AG09319 (cell line): ENCODE measurements at regions not wholly inside any gene's neighbourhood (a gene's known extent, or its start where the extent isn't known, plus 50 kb on each side); places are given as distances from the start of the nearest gene placed in this dataset.

Source experiments
- DNase-seq: peaks from one replicate; pipeline ENCODE4 v3.0.0-alpha.2; 2010; ENCODE audit warnings: low read depth; ENCODE audit errors: extremely low read depth
- TF ChIP-seq, protein P1 (sequence below): IDR thresholded peaks from 2 replicates; pipeline ENCODE4 v1.5.1; 2011; ENCODE audit warnings: low read depth, mild to moderate bottlenecking, inconsistent platforms, low read length, moderate library complexity

DNA sequence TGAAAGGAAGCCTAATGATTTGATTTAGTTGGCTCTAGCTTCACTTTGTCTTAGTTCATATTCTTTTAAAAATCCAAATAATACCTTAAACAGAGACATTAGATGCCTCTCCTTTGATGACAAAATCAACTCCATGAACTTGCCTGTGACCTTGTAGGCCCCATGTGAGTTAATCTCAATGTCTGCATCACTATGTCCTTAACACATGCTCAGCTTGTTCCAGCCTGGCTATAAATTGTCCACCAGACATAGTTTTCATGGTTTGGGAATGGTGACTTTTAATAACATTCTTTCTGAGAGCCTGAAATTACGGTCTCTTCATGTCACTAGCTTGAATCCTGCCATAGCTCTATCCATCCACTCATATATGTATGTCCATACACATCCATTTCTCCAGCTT lies 656.3 kb upstream of the IGFBP3 start:
- TF ChIP-seq, protein P1, sequence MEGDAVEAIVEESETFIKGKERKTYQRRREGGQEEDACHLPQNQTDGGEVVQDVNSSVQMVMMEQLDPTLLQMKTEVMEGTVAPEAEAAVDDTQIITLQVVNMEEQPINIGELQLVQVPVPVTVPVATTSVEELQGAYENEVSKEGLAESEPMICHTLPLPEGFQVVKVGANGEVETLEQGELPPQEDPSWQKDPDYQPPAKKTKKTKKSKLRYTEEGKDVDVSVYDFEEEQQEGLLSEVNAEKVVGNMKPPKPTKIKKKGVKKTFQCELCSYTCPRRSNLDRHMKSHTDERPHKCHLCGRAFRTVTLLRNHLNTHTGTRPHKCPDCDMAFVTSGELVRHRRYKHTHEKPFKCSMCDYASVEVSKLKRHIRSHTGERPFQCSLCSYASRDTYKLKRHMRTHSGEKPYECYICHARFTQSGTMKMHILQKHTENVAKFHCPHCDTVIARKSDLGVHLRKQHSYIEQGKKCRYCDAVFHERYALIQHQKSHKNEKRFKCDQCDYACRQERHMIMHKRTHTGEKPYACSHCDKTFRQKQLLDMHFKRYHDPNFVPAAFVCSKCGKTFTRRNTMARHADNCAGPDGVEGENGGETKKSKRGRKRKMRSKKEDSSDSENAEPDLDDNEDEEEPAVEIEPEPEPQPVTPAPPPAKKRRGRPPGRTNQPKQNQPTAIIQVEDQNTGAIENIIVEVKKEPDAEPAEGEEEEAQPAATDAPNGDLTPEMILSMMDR: no peak
- no peak for DNase-seq

DNA sequence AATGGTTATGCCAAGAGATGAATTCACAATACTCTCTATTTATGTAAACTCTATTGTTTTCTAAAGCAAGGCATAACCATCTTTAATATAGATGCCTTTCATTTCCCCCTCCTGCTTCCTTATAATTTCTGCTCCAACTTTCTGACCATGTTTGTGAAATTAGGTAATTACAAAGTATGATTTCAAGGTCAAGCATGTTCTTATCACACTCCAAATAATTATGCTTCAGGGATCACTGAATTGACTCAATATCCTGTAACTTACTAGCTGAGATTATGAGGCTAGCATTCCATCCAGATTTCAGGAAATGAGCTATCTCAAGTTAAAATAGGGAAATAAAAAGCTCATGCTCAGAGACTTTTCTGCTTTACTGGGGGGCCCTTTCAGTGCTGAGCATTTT lies 655.9 kb upstream of the IGFBP3 start:
- TF ChIP-seq, protein P1: no peak
- peak; percentile 60 for DNase-seq

GRCh38 chr7:46572691-46573090 lies 651.6 kb upstream of the IGFBP3 start:
- DNase-seq: no peak
- TF ChIP-seq, protein P1: no peak

DNA sequence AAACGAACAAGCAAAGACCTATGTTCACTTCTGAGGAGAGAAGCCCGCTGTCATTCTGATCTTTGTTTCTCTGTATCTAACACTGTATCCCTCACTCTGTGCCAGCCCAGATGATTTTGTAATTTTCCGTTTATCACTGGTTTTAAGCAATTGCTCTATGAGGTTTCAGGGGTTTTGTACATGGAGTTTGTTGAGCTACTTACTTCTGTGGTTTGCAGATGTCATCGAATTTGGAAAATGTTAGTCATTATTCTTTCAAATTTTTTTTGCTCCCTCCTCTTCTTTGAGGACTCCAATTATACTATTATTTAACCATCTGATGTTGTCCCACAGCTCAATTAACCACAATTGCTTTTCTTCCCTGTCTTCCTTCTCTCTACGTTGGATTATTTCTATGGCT lies 650.9 kb upstream of the IGFBP3 start:
- DNase-seq: no peak
- TF ChIP-seq, protein P1: no peak

GRCh38 chr7:46569133-46569465 lies 648.0 kb upstream of the IGFBP3 start:
- TF ChIP-seq, protein P1: no peak
- no peak for DNase-seq

DNA sequence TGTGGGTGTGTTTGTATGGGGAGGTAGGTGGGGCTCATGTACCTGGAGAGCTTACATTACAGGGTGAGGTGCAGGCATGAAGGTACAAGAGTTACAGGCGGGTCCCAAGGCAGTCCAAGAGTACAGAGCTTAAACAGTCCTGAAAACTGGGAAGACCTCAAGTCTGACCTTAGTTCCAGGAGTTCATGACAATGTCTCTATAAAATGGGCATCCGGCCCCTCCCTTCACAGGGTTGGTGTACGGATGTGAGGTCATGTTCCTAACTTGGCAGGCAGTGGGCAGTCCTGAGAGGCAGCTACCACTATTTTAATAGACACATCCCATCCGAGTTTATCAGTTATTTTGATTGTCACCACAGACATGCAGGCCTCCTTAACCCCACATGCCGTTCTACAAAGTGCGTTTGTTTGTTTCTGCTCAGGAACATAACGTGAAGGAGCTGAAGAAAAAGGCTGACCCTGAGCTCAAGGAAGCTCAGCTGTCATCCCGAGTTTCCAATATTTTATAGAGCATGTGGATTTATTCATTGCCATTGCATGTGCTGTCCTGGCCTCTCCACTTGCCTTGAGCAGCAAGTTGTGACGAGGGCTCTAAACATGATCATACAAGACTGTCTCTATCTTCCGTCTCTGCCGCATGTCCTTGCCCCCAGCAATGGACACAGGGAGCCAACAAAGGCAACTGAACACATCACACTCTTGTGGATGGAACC lies 647.5 kb upstream of the IGFBP3 start:
- no peak for DNase-seq
- TF ChIP-seq, protein P1: no peak

DNA sequence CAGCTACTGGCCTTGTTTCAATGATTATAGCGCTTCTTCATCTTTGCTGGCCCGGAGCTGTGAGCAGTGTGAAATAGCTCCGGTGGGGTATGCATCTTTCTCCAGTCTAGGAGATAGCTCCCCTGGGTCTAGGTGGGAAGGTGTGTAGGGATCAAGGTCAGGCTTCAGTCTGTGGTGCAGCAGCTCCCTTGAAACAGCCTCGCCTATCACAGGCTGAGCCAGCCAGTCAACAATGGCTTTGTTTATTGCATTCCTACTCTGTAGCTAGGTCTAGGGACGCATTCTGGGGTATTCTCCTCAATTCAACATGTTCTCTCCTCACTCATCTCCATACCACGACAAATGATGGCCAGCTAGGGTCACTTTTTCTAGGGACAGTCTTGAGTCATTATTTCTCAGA lies 646.8 kb upstream of the IGFBP3 start:
- TF ChIP-seq, protein P1: no peak
- no peak for DNase-seq
